Stimulated activated memory B cell treated with anti-CD40 and anti-IgM and Interleukin-4, amounts not matched to agents 10 μg/mL and 1 μg/mL and 100 μg/mL, for 72 hours (primary cell): ENCODE measurements at regions not wholly inside any gene's neighbourhood (a gene's known extent, or its start where the extent isn't known, plus 50 kb on each side); places are given as distances from the start of the nearest gene placed in this dataset.
"Not testable (repeated sequence)": the region's sequence is repeated elsewhere in the genome, so short reads cannot be mapped to it uniquely, and the experiment has no call there.

Experiments used
- ATAC-seq: fragments of 150-1000 bp; cut with Tn5 transposase; 2 replicates; pipeline ENCODE4 v1.10.0; 2021
- H3K27ac Mint-ChIP-seq: one replicate; pipeline ENCODE4 v1.8.0; 2022; ENCODE audit warnings: mild to moderate bottlenecking, mixed read lengths
- H3K27me3 Mint-ChIP-seq: one replicate; pipeline ENCODE4 v1.8.0; 2022; ENCODE audit warnings: mixed read lengths
- H3K36me3 Mint-ChIP-seq: one replicate; pipeline ENCODE4 v1.8.0; 2022; ENCODE audit warnings: mixed read lengths
- H3K4me1 Mint-ChIP-seq: one replicate; pipeline ENCODE4 v1.8.0; 2022; ENCODE audit warnings: mixed read lengths
- H3K4me3 Mint-ChIP-seq: one replicate; pipeline ENCODE4 v1.8.0; 2022; ENCODE audit warnings: mild to moderate bottlenecking, moderate library complexity, mixed read lengths
- H3K9me3 Mint-ChIP-seq: one replicate; pipeline ENCODE4 v1.8.0; 2022; ENCODE audit warnings: mixed read lengths

DNA sequence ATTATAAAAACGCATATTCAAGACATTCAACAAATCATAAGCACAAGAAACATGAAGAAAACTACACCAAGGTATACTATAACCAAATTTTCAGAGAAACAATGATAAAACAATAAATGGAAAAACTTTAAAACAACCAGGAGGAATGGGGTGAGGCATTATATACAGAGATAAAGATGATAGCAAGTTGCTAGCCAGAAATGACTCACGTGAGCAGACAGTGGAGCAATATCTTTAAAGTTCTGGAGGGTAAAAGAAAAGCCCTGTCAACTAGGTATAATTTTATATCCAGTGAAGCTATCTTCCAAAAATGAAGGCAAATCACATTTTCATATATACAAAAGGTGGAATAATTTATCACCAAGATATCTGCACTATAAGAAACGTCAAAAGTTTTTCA is 97.8 kb upstream of the PCED1B start:
- Mint-ChIP-seq H3K9me3 (no peaks in the 10 kb centered on the region), H3K4me3 (no peak overlapping the region), H3K27me3 (peaks cover 46% of the 10 kb centered on the region), H3K27ac (no peak overlapping the region), H3K36me3 (no peaks in the 10 kb centered on the region), H3K4me1 (peaks cover 4% of the 10 kb centered on the region)
- no peak for ATAC-seq

GRCh38 chr12:46982629-46983392 is 96.6 kb upstream of the PCED1B start:
- H3K4me3 Mint-ChIP-seq = no peak overlapping the region
- H3K36me3 Mint-ChIP-seq = no peaks in the 10 kb centered on the region
- peaks cover 49% of the 10 kb centered on the region for H3K27me3 Mint-ChIP-seq
- no peaks in the 10 kb centered on the region for H3K9me3 Mint-ChIP-seq
- no peak for ATAC-seq
- H3K27ac Mint-ChIP-seq = no peak overlapping the region
- peaks cover 11% of the 10 kb centered on the region for H3K4me1 Mint-ChIP-seq

GRCh38 chr12:46983393-46983793 is 96.0 kb upstream of the PCED1B start:
- peaks cover 55% of the 10 kb centered on the region for H3K27me3 Mint-ChIP-seq
- peaks cover 4% of the 10 kb centered on the region for H3K36me3 Mint-ChIP-seq
- no peak for ATAC-seq
- H3K4me1 Mint-ChIP-seq = peaks cover 11% of the 10 kb centered on the region
- H3K9me3 Mint-ChIP-seq = peaks cover 5% of the 10 kb centered on the region
- no peak overlapping the region for H3K27ac Mint-ChIP-seq
- no peak overlapping the region for H3K4me3 Mint-ChIP-seq

DNA sequence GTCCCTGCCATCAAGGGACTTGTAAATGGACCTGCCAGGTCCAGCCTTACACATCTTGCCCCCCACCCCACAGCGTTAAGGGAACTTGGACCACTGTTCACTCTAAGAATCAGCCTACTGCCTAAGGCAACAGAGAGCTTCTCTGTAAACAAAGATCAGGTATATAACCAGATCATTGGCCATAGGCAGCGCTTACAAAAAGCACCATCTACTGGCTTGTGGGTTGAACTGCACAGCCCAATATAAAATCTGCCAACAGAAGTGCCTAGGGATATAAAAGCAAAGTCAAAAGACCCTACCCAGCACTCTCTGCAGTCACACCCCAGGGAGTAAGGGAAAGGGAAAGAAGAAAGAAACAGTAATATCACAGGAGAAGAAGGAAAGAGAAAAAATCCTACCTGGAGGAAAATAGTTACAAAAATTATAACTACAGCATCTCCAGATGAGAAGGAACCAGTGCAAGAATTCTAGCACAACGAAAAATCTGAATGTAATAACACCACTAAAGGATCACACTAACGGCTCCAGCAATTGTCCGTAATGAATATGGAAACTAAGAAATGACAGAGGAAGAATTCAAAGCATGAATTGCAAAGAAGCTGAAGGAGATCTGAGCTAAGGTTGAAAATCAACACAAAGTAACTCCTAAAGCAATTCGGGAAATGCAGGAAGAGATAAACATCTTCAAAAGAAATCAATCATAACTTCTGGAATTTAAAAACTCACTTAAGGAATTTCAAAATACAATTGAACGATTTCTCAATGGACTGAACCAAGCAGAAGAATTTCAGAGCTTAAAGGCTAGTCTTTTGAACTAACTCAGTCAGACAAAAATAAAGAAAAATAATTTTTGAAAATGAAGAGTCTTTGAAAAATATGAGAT is 95.2 kb upstream of the PCED1B start:
- Mint-ChIP-seq H3K27me3 (peaks cover 63% of the 10 kb centered on the region), H3K36me3 (peaks cover 4% of the 10 kb centered on the region), H3K4me1 (peaks cover 11% of the 10 kb centered on the region), H3K9me3 (peaks cover 5% of the 10 kb centered on the region), H3K4me3 (no peak overlapping the region), H3K27ac (no peak overlapping the region)
- peak; percentile 47 for ATAC-seq

DNA sequence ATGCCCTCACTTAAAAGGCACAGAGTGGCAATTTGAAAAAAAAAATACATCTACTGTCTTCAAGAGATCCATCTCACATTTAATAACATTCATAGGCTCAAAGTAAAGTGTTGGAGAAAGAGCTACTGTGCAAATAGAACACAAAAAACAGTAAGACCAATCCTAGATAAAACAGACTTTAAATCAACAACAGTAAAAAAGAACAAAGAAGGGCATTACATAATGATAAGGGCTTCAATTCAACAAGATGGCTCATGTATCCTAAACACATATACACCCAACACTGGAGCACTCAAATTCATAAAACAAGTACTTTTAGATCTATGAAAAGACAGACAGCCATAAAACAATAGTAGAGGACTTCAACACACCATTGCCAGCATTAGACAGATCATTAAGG is 93.6 kb upstream of the PCED1B start:
- H3K4me3 Mint-ChIP-seq = no peak overlapping the region
- ATAC-seq = no peak
- H3K4me1 Mint-ChIP-seq = peaks cover 11% of the 10 kb centered on the region
- peaks cover 15% of the 10 kb centered on the region for H3K9me3 Mint-ChIP-seq
- H3K36me3 Mint-ChIP-seq = peaks cover 19% of the 10 kb centered on the region
- no peak overlapping the region for H3K27ac Mint-ChIP-seq
- H3K27me3 Mint-ChIP-seq = peaks cover 79% of the 10 kb centered on the region

DNA sequence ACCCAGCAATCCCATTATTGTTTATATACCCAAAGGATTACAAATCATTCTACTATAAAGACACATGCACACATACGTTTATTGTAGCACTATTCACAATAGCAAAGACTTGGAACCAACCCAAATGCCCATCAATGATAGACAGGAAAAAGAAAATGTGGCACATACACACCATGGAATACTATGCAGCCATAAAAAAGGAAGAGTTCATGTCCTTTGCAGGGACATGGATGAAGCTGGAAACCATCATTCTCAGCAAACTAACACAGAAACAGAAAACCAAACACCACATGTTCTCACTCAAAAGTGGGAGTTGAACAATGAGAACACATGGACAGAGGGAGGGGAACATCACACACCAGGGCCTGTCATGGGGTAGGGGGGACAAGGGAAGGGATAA is 91.3 kb upstream of the PCED1B start:
- not testable (repeated sequence) for ATAC-seq, H3K27ac Mint-ChIP-seq, H3K4me3 Mint-ChIP-seq
- Mint-ChIP-seq H3K36me3 (peaks cover 22% of the 10 kb centered on the region), H3K4me1 (peaks cover 11% of the 10 kb centered on the region), H3K9me3 (peaks cover 22% of the 10 kb centered on the region), H3K27me3 (peaks cover 61% of the 10 kb centered on the region)

DNA sequence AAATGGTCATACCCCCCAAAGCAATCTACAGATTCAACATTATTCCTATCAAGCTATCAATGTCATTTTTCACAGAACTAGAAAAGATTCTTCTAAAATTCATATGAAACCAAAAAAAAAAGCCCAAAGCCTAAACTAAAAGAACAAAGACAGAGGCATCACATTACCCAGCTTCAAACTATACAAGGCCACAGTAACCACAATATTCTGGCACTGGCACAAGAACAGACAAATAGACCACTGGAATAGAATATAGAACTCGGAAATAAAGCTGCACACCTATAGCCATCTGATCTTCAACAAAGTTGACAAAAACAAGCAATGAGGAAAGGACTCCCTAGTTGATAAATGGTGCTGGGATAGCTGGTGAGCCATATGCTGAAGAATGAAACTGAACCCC is 89.2 kb upstream of the PCED1B start:
- Mint-ChIP-seq H3K27me3 (peaks cover 49% of the 10 kb centered on the region), H3K36me3 (peaks cover 22% of the 10 kb centered on the region), H3K9me3 (peaks cover 22% of the 10 kb centered on the region), H3K27ac (no peak overlapping the region), H3K4me3 (no peak overlapping the region), H3K4me1 (peaks cover 11% of the 10 kb centered on the region)
- ATAC-seq = no peak

DNA sequence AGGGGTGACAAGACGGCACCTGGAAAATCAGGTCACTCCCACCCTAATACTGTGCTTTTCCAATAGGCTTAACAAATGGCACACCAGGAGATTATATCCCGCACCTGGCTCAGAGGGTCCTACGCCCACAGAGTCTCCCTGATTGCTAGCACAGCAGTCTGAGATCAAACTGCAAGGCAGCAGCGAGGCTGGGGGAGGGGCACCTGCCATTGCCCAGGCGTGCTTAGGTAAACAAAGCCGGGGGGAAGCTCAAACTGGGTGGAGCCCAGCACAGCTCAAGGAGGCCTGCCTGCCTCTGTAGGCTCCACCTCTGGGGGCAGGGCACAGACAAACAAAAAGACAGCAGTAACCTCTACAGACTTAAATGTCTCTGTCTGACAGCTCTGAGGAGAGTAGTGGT is 87.4 kb upstream of the PCED1B start:
- H3K4me3 Mint-ChIP-seq, H3K4me1 Mint-ChIP-seq, H3K27ac Mint-ChIP-seq, ATAC-seq: not testable (repeated sequence)
- peaks cover 42% of the 10 kb centered on the region for H3K27me3 Mint-ChIP-seq
- peaks cover 22% of the 10 kb centered on the region for H3K9me3 Mint-ChIP-seq
- H3K36me3 Mint-ChIP-seq = peaks cover 22% of the 10 kb centered on the region

GRCh38 chr12:46998811-46999368 is 80.5 kb upstream of the PCED1B start:
- Mint-ChIP-seq H3K4me1 (no peaks in the 10 kb centered on the region), H3K36me3 (no peaks in the 10 kb centered on the region), H3K4me3 (no peak overlapping the region), H3K27ac (no peak overlapping the region), H3K9me3 (no peaks in the 10 kb centered on the region), H3K27me3 (no peaks in the 10 kb centered on the region)
- ATAC-seq = no peak

DNA sequence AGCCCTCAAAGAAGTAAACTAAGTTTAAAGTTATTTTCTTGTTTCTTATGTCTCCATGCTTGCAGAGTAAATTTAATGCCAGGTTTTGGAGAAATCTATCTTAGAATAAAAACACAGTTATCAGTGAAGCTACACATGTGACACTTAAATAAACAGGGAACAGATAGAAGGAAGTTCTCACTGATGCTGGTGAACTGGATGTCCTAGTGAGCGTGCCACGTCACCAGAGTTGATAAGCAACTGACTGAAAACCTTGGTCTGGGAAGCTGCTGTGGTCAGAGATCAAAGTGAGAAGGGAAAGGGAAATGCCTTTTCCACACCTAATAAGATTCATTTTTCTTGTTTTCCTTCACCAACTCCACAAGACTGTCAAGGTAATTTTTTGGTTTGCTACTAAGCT is 74.8 kb upstream of the PCED1B start:
- Mint-ChIP-seq H3K27ac (no peak overlapping the region), H3K27me3 (peaks cover 26% of the 10 kb centered on the region), H3K4me1 (no peaks in the 10 kb centered on the region), H3K36me3 (no peaks in the 10 kb centered on the region), H3K4me3 (no peak overlapping the region), H3K9me3 (no peaks in the 10 kb centered on the region)
- ATAC-seq = no peak

GRCh38 chr12:47007048-47007447 is 72.4 kb upstream of the PCED1B start:
- H3K4me3 Mint-ChIP-seq = no peak overlapping the region
- no peaks in the 10 kb centered on the region for H3K9me3 Mint-ChIP-seq
- ATAC-seq = no peak
- H3K27ac Mint-ChIP-seq = no peak overlapping the region
- H3K36me3 Mint-ChIP-seq = no peaks in the 10 kb centered on the region
- peaks cover 26% of the 10 kb centered on the region for H3K27me3 Mint-ChIP-seq
- H3K4me1 Mint-ChIP-seq = no peaks in the 10 kb centered on the region

- peaks cover 10% of the 10 kb centered on the region for H3K27me3 Mint-ChIP-seq
- no peak overlapping the region for H3K4me3 Mint-ChIP-seq
- H3K4me1 Mint-ChIP-seq = peaks cover 4% of the 10 kb centered on the region
- H3K36me3 Mint-ChIP-seq = no peaks in the 10 kb centered on the region
- ATAC-seq = no peak
- no peaks in the 10 kb centered on the region for H3K9me3 Mint-ChIP-seq
- H3K27ac Mint-ChIP-seq = no peak overlapping the region
These were observed 66.9 kb upstream of the PCED1B start for GRCh38 chr12:47012552-47012951.

DNA sequence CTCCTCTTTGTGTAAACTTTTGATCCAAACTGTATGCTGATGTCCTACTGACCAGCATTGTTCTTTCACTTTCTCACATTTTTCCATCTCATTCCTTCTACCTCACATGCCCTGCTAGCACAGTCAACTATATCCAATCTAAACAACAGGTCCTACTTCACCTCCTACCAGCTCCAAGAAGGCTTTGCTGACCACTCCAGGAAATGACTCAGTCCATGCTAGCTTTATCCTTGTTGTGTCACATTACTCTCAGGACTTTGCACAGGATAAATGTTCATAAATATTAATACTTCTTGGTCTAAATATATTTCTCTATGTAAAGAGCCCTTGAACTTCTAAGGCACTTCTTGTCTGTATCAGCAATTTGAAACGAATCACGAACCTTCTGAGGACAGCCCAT is 64.9 kb upstream of the PCED1B start:
- peaks cover 8% of the 10 kb centered on the region for H3K27me3 Mint-ChIP-seq
- H3K9me3 Mint-ChIP-seq = no peaks in the 10 kb centered on the region
- no peak overlapping the region for H3K4me3 Mint-ChIP-seq
- H3K36me3 Mint-ChIP-seq = no peaks in the 10 kb centered on the region
- H3K27ac Mint-ChIP-seq = no peak overlapping the region
- peaks cover 4% of the 10 kb centered on the region for H3K4me1 Mint-ChIP-seq
- no peak for ATAC-seq

DNA sequence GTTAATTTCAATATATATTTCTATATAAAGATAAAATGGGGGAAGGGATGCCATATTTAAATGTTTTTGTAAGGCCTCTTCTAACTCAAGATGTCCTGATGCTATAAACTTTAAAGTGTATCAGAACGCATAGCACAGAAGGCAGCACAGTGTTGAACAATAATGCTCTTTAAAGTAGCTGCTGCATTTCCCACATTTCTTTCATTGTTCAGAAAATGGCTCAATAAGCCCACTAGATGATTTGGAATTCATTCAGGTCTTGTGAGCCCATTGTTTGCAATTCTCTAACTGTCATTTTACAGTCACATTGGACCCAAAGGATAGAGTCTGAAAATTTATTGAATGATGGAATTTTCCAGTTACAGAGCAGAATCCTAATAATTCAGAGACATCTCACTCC is 64.0 kb upstream of the PCED1B start:
- Mint-ChIP-seq H3K27ac (no peak overlapping the region), H3K36me3 (no peaks in the 10 kb centered on the region), H3K4me3 (no peak overlapping the region), H3K27me3 (peaks cover 8% of the 10 kb centered on the region), H3K9me3 (no peaks in the 10 kb centered on the region), H3K4me1 (peaks cover 4% of the 10 kb centered on the region)
- ATAC-seq = no peak

- no peak for ATAC-seq
- Mint-ChIP-seq H3K9me3 (no peaks in the 10 kb centered on the region), H3K27me3 (peaks cover 8% of the 10 kb centered on the region), H3K4me1 (peaks cover 4% of the 10 kb centered on the region), H3K4me3 (no peak overlapping the region), H3K36me3 (no peaks in the 10 kb centered on the region), H3K27ac (no peak overlapping the region)
These were observed 62.2 kb upstream of the PCED1B start for GRCh38 chr12:47017041-47017713.
